H9 (cell line): ENCODE measurements at regions not wholly inside any gene's neighbourhood (a gene's known extent, or its start where the extent isn't known, plus 50 kb on each side); places are given as distances from the start of the nearest gene placed in this dataset.

ENCODE experiments used
- DNase-seq: peaks from one replicate; pipeline ENCODE4 v3.0.0-alpha.2; 2017
- H2AFZ ChIP-seq: one replicate; pipeline ENCODE4 v1.6.1; 2013; ENCODE audit warnings: mild to moderate bottlenecking, low read length, control low read depth, moderate library complexity
- H2AK5ac ChIP-seq: 2 replicates; pipeline ENCODE4 v1.6.1; 2013; ENCODE audit warnings: low read length, control low read depth, mixed read lengths; ENCODE audit not compliant: insufficient read length
- H2BK120ac ChIP-seq: one replicate; pipeline ENCODE4 v1.6.1; 2013; ENCODE audit warnings: low read depth, mild to moderate bottlenecking, low read length, control low read depth, inconsistent platforms; ENCODE audit not compliant: poor library complexity, severe bottlenecking
- H2BK12ac ChIP-seq: 2 replicates; pipeline ENCODE4 v1.6.1; 2013; ENCODE audit warnings: low read length, control low read depth, mixed read lengths, low read depth; ENCODE audit not compliant: insufficient read length
- H2BK15ac ChIP-seq: 2 replicates; pipeline ENCODE4 v1.6.1; 2013; ENCODE audit warnings: low read depth, low read length, control low read depth
- H2BK20ac ChIP-seq: one replicate; pipeline ENCODE4 v1.6.1; 2013; ENCODE audit warnings: low read depth, mild to moderate bottlenecking, low read length, control low read depth, inconsistent platforms; ENCODE audit not compliant: poor library complexity, severe bottlenecking
- H2BK5ac ChIP-seq: 2 replicates; pipeline ENCODE4 v1.6.1; 2013; ENCODE audit warnings: low read length, control low read depth, mixed read lengths; ENCODE audit not compliant: insufficient read length
- H3K14ac ChIP-seq: 2 replicates; pipeline ENCODE4 v1.6.1; 2013; ENCODE audit warnings: low read length, control low read depth; ENCODE audit not compliant: insufficient read depth
- H3K18ac ChIP-seq: 2 replicates; pipeline ENCODE4 v1.6.1; 2013; ENCODE audit warnings: low read depth, mild to moderate bottlenecking, mixed read lengths, low read length, control low read depth; ENCODE audit not compliant: insufficient read length
- H3K23ac ChIP-seq: 2 replicates; pipeline ENCODE4 v1.6.1; 2013; ENCODE audit warnings: low read length, control low read depth, mixed read lengths, low read depth; ENCODE audit not compliant: insufficient read length
- H3K23me2 ChIP-seq: 2 replicates; pipeline ENCODE4 v1.6.1; 2013; ENCODE audit warnings: low read depth, mild to moderate bottlenecking, mixed read lengths, low read length, control low read depth; ENCODE audit not compliant: insufficient read length, poor library complexity, severe bottlenecking
- H3K27ac ChIP-seq: 2 replicates; pipeline ENCODE4 v1.5.1; 2013; ENCODE audit warnings: low read length, control low read depth, mixed read lengths, low read depth; ENCODE audit not compliant: insufficient read length
- H3K27me3 ChIP-seq: 2 replicates; pipeline ENCODE4 v1.6.1; 2013; ENCODE audit warnings: low read length, control low read depth, inconsistent platforms; ENCODE audit not compliant: insufficient read depth
- H3K4ac ChIP-seq: 2 replicates; pipeline ENCODE4 v1.6.1; 2013; ENCODE audit warnings: low read depth, mild to moderate bottlenecking, control low read depth, inconsistent platforms, low read length, moderate library complexity
- H3K4me1 ChIP-seq: 2 replicates; pipeline ENCODE4 v1.6.1; 2013; ENCODE audit warnings: low read length, control low read depth, inconsistent platforms; ENCODE audit not compliant: insufficient read depth
- H3K4me2 ChIP-seq: 2 replicates; pipeline ENCODE4 v1.6.1; 2013; ENCODE audit warnings: low read length, control low read depth, mixed read lengths; ENCODE audit not compliant: insufficient read length, insufficient read depth
- H3K56ac ChIP-seq: 2 replicates; pipeline ENCODE4 v1.6.1; 2013; ENCODE audit warnings: low read depth, mild to moderate bottlenecking, mixed read lengths, low read length, control low read depth; ENCODE audit not compliant: insufficient read length
- H3K79me1 ChIP-seq: 2 replicates; pipeline ENCODE4 v1.6.1; 2013; ENCODE audit warnings: low read depth, mild to moderate bottlenecking, moderate library complexity, low read length, control low read depth, inconsistent platforms; ENCODE audit not compliant: insufficient read depth, poor library complexity, severe bottlenecking
- H3K79me2 ChIP-seq: 2 replicates; pipeline ENCODE4 v1.6.1; 2013; ENCODE audit warnings: low read length, control low read depth, inconsistent platforms; ENCODE audit not compliant: insufficient read depth
- H3K9ac ChIP-seq: 2 replicates; pipeline ENCODE4 v1.6.1; 2013; ENCODE audit warnings: low read length, control low read depth, mixed read lengths; ENCODE audit not compliant: insufficient read length; ENCODE audit errors: extremely low read depth
- H3K9me3 ChIP-seq: one replicate; pipeline ENCODE4 v1.6.1; 2013; ENCODE audit warnings: low read depth, low read length, inconsistent platforms; ENCODE audit not compliant: control insufficient read depth
- H3T11ph ChIP-seq: one replicate; pipeline ENCODE4 v1.6.1; 2013; ENCODE audit warnings: mild to moderate bottlenecking, low read length, control low read depth, inconsistent platforms
- H4K20me1 ChIP-seq: one replicate; pipeline ENCODE4 v1.6.1; 2013; ENCODE audit not compliant: control insufficient read depth, insufficient read length, insufficient read depth
- H4K5ac ChIP-seq: 2 replicates; pipeline ENCODE4 v1.6.1; 2013; ENCODE audit warnings: low read depth, mild to moderate bottlenecking, mixed read lengths, low read length, control low read depth; ENCODE audit not compliant: insufficient read length
- H4K8ac ChIP-seq: replicated peaks from 2 replicates; pipeline ENCODE4 v1.6.1; 2013; ENCODE audit warnings: low read length, control low read depth, mixed read lengths, low read depth; ENCODE audit not compliant: insufficient read length
- H4K91ac ChIP-seq: 2 replicates; pipeline ENCODE4 v1.6.1; 2013; ENCODE audit warnings: low read depth, mild to moderate bottlenecking, moderate library complexity, mixed read lengths, low read length, control low read depth; ENCODE audit not compliant: insufficient read length
- H3K27ac Mint-ChIP-seq, 3 experiments: 2 replicates in 2 of 3; 3 replicates in 1 of 3; pipeline ENCODE4 v1.8.0; 2020 to 2021; ENCODE audit warnings: mixed read lengths in 3 of 3, mild to moderate bottlenecking in 1 of 3, moderate library complexity in 1 of 3
- H3K27me3 Mint-ChIP-seq: 2 replicates; pipeline ENCODE4 v1.8.0; 2021; ENCODE audit warnings: low read depth, mild to moderate bottlenecking, moderate library complexity, mixed read lengths
- H3K36me3 Mint-ChIP-seq, 3 experiments: 2 replicates in 2 of 3; 3 replicates in 1 of 3; pipeline ENCODE4 v1.8.0; 2020 to 2021; ENCODE audit warnings: low read depth in 3 of 3, mixed read lengths in 3 of 3; ENCODE audit not compliant: insufficient read depth in 1 of 3
- H3K4me1 Mint-ChIP-seq, 2 experiments: 2 replicates each; pipeline ENCODE4 v1.8.0; 2020; ENCODE audit warnings: mixed read lengths in 2 of 2
- H3K4me3 Mint-ChIP-seq, 2 experiments: 2 replicates in 1 of 2; 3 replicates in 1 of 2; pipeline ENCODE4 v1.8.0; 2020 to 2021; ENCODE audit warnings: mild to moderate bottlenecking in 2 of 2, mixed read lengths in 2 of 2, moderate library complexity in 1 of 2
- H3K9me3 Mint-ChIP-seq, 2 experiments: 2 replicates in 1 of 2; 3 replicates in 1 of 2; pipeline ENCODE4 v1.8.0; 2020; ENCODE audit warnings: mild to moderate bottlenecking in 2 of 2, mixed read lengths in 2 of 2, moderate library complexity in 1 of 2
- WGBS: extraction: QIAGEN DNeasy Blood & Tissue Kit; methylation state at CpG from one replicate; pipeline ENCODE4 v1.1.7; 2013; ENCODE audit warnings: missing lambda C conversion rate, low lambda C conversion rate, mixed read lengths; ENCODE audit not compliant: insufficient read length; ENCODE audit errors: extremely low coverage; 5-methylcytosine and 5-hydroxymethylcytosine counted together
- TF ChIP-seq, protein P1 (sequence below): fragments of 200-600 bp; sonication (generic); conservative IDR thresholded peaks from 3 replicates; pipeline ENCODE4 v1.8.0; 2021; ENCODE audit warnings: antibody characterized with exemption, mild to moderate bottlenecking

- Histone ChIP-seq H2AK5ac (no peak overlapping the region), H3K79me1 (no peaks in the 10 kb centered on the region), H4K20me1 (no peaks in the 10 kb centered on the region), H3K4me2 (no peak overlapping the region), H3K56ac (no peak overlapping the region), H3K4ac (no peak overlapping the region), H4K91ac (no peak overlapping the region), H3K4me1 (no peaks in the 10 kb centered on the region), H4K5ac (no peak overlapping the region), H2BK120ac (no peak overlapping the region), H3K23ac (no peak overlapping the region), H3K23me2 (no peaks in the 10 kb centered on the region), H3K14ac (no peak overlapping the region), H3K27me3 (no peaks in the 10 kb centered on the region), H2BK5ac (no peak overlapping the region), H2BK20ac (no peak overlapping the region), H3K9ac (no peak overlapping the region), H3T11ph (no peak overlapping the region), H2AFZ (no peak overlapping the region), H2BK15ac (no peak overlapping the region), H3K18ac (no peak overlapping the region), H2BK12ac (no peak overlapping the region), H3K9me3 (peaks cover 7% of the 10 kb centered on the region), H4K8ac (no peak overlapping the region), H3K27ac (no peak overlapping the region), H3K79me2 (no peaks in the 10 kb centered on the region)
- peaks cover 14 to 17% of the 10 kb centered on the region in 2 experiments for H3K9me3 Mint-ChIP-seq
- TF ChIP-seq, protein P1, sequence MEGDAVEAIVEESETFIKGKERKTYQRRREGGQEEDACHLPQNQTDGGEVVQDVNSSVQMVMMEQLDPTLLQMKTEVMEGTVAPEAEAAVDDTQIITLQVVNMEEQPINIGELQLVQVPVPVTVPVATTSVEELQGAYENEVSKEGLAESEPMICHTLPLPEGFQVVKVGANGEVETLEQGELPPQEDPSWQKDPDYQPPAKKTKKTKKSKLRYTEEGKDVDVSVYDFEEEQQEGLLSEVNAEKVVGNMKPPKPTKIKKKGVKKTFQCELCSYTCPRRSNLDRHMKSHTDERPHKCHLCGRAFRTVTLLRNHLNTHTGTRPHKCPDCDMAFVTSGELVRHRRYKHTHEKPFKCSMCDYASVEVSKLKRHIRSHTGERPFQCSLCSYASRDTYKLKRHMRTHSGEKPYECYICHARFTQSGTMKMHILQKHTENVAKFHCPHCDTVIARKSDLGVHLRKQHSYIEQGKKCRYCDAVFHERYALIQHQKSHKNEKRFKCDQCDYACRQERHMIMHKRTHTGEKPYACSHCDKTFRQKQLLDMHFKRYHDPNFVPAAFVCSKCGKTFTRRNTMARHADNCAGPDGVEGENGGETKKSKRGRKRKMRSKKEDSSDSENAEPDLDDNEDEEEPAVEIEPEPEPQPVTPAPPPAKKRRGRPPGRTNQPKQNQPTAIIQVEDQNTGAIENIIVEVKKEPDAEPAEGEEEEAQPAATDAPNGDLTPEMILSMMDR: no peak; the same call in 2 of the 3 replicates
- no peak for DNase-seq
- H3K36me3 Mint-ChIP-seq: peaks cover 4 to 5% (median 4%) of the 10 kb centered on the region in 3 experiments; a peak in 6 of 7 replicates
- no CpG with 5 or more reads among the region's 7 CpGs for WGBS
- H3K4me1 Mint-ChIP-seq: peaks cover 2 to 3% of the 10 kb centered on the region in 2 experiments; a peak in 2 of 4 replicates
- H3K27me3 Mint-ChIP-seq: peaks cover 2% of the 10 kb centered on the region; the same call in 1 of the 2 replicates
- no peak overlapping the region for H3K27ac Mint-ChIP-seq
- H3K4me3 Mint-ChIP-seq: no peak overlapping the region
Measured at GRCh38 chr18:11548916-11549551, 60.4 kb upstream of the SLC35G4 start.
